ENCODE measurements at regions not wholly inside any gene's neighbourhood (a gene's known extent, or its start where the extent isn't known, plus 50 kb on each side); places are given as distances from the start of the nearest gene placed in this dataset.

- TF ChIP-seq EZH2 (IDR thresholded peaks at IDR 0.05; ENCODE audit: borderline replicate concordance, low read depth, low read length, poor library complexity, severe bottlenecking) = no peak
- TF ChIP-seq CTCF (conservative IDR thresholded peaks at IDR 0.05; ENCODE audit: low read depth, low read length) = no peak
- no peaks in the 10 kb centered on the region for H3K9me3 ChIP-seq (ENCODE audit: low read depth, low read length, poor library complexity, severe bottlenecking)
- BruUV-seq (replicated peaks) = no TSS peak
- CTCF ChIA-PET = no interaction called here
- no peak for DNase-seq (ENCODE audit: low spot score)
- H3K36me3 ChIP-seq (ENCODE audit: insufficient read depth, low read length, poor library complexity, severe bottlenecking) = no peaks in the 10 kb centered on the region
- H3K4me3 ChIP-seq (ENCODE audit: low read depth, low read length, poor library complexity, severe bottlenecking) = no peak overlapping the region
- POLR2A ChIA-PET (ENCODE audit: low non-redundant PET) = no interaction called here
- peaks cover 34% of the 10 kb centered on the region for H3K4me1 ChIP-seq (ENCODE audit: insufficient read depth, low read length, poor library complexity, severe bottlenecking)
- H3K27me3 ChIP-seq (replicated peaks; ENCODE audit: insufficient read depth, low read depth, low read length, poor library complexity) = no peaks in the 10 kb centered on the region
- intact Hi-C loops (cut with micrococcal nuclease; ENCODE audit: unreplicated experiment) = loop anchor here (5.0 kb wide), 1 partner anchor 809 kb away; no protein-coding TSS in a partner anchor
- no peak overlapping the region for H3K27ac ChIP-seq (ENCODE audit: low read depth, low read length, poor library complexity, severe bottlenecking)
Measured at GRCh38 chr7:115676707-115677106, 353.9 kb downstream of the TFEC start.

GRCh38 chr7:115676080-115676479, 354.5 kb downstream of the TFEC start:
- H3K9me3 ChIP-seq (ENCODE audit: low read depth, low read length, poor library complexity, severe bottlenecking) = no peaks in the 10 kb centered on the region
- H3K27me3 ChIP-seq (replicated peaks; ENCODE audit: insufficient read depth, low read depth, low read length, poor library complexity) = no peaks in the 10 kb centered on the region
- peaks cover 34% of the 10 kb centered on the region for H3K4me1 ChIP-seq (ENCODE audit: insufficient read depth, low read length, poor library complexity, severe bottlenecking)
- ChIA-PET POLR2A (ENCODE audit: low non-redundant PET) (no interaction called here), CTCF (no interaction called here)
- BruUV-seq (replicated peaks) = no TSS peak
- no peak overlapping the region for H3K4me3 ChIP-seq (ENCODE audit: low read depth, low read length, poor library complexity, severe bottlenecking)
- TF ChIP-seq EZH2 (IDR thresholded peaks at IDR 0.05; ENCODE audit: borderline replicate concordance, low read depth, low read length, poor library complexity, severe bottlenecking) (no peak), CTCF (conservative IDR thresholded peaks at IDR 0.05; ENCODE audit: low read depth, low read length) (peak; percentile 64)
- no peak overlapping the region for H3K27ac ChIP-seq (ENCODE audit: low read depth, low read length, poor library complexity, severe bottlenecking)
- intact Hi-C loops (cut with micrococcal nuclease; ENCODE audit: unreplicated experiment) = loop anchor here (5.0 kb wide), 1 partner anchor 809 kb away; no protein-coding TSS in a partner anchor
- DNase-seq (ENCODE audit: low spot score) = peak; percentile 72
- H3K36me3 ChIP-seq (ENCODE audit: insufficient read depth, low read length, poor library complexity, severe bottlenecking) = no peaks in the 10 kb centered on the region

DNA sequence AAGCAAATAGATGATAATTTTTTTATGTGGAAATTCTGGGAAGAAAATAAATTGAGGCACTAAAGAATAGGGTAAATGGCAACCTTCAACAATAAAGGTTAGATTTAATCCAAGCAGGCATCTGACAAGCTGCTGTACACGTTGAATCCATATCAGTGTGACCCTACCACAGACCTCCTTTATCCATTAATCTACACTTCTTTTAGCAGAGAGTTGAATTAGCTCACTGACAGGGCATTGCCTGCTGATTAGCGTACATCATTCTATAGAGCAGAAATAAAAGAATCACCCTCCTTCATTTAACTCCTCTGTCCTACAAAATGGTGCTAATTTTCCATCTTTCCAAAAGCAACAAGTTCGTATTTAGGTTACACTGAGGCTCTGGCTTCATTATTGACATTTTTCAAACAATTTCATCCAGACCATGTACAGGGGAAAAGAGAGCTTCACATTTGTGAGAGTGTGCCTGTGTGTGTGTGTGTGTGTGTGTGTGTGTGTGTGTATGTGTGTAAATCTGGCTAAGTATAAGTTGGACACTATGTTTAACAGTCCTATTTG, 356.0 kb downstream of the TFEC start:
- no TSS peak for BruUV-seq (replicated peaks)
- H3K27me3 ChIP-seq (replicated peaks; ENCODE audit: insufficient read depth, low read depth, low read length, poor library complexity) = no peaks in the 10 kb centered on the region
- DNase-seq (ENCODE audit: low spot score) = no peak
- H3K9me3 ChIP-seq (ENCODE audit: low read depth, low read length, poor library complexity, severe bottlenecking) = no peaks in the 10 kb centered on the region
- H3K27ac ChIP-seq (ENCODE audit: low read depth, low read length, poor library complexity, severe bottlenecking) = no peak overlapping the region
- H3K4me3 ChIP-seq (ENCODE audit: low read depth, low read length, poor library complexity, severe bottlenecking) = no peak overlapping the region
- ChIA-PET CTCF (interaction anchor here (0.6 kb wide), 1 partner anchor 1364 kb away, joined by 4 read pairs; no protein-coding TSS in a partner anchor), POLR2A (ENCODE audit: low non-redundant PET) (no interaction called here)
- no peak for TF ChIP-seq EZH2 (IDR thresholded peaks at IDR 0.05; ENCODE audit: borderline replicate concordance, low read depth, low read length, poor library complexity, severe bottlenecking)
- no peak for TF ChIP-seq CTCF (conservative IDR thresholded peaks at IDR 0.05; ENCODE audit: low read depth, low read length)
- intact Hi-C loops (cut with micrococcal nuclease; ENCODE audit: unreplicated experiment) = loop anchor here (5.0 kb wide), 1 partner anchor 807 kb away; no protein-coding TSS in a partner anchor
- H3K4me1 ChIP-seq (ENCODE audit: insufficient read depth, low read length, poor library complexity, severe bottlenecking) = peaks cover 20% of the 10 kb centered on the region
- no peaks in the 10 kb centered on the region for H3K36me3 ChIP-seq (ENCODE audit: insufficient read depth, low read length, poor library complexity, severe bottlenecking)

All from A673 (cell line).